Heart left ventricle (tissue), 16 donors: ENCODE measurements at regions not wholly inside any gene's neighbourhood (a gene's known extent, or its start where the extent isn't known, plus 50 kb on each side); places are given as distances from the start of the nearest gene placed in this dataset.

Experiments
- ATAC-seq, 4 donors: fragments of 200-7000 bp; cut with Tn5 transposase; one replicate each; pipeline ENCODE4 v1.9.1; 2020 to 2022; ENCODE audit warnings: moderate library complexity in 4 of 4, mild to moderate bottlenecking in 3 of 4, moderate number of reproducible peaks in 1 of 4
- DNase-seq, 5 donors: peaks; one replicate each; pipeline ENCODE4 v3.0.0-alpha.2; 2020
- H3K27ac ChIP-seq, 12 donors: fragments of 200-600 bp; sonication (generic) in 4 of 12; one replicate each; pipeline versions ENCODE4 v1.5.0 to v1.8.0; 2016 to 2022; ENCODE audit warnings: mild to moderate bottlenecking in 2 of 12
- H3K27me3 ChIP-seq, 9 donors: fragments of 200-600 bp; sonication (generic) in 2 of 9; one replicate each; pipeline versions ENCODE4 v1.5.1 to v1.8.0; 2016 to 2022; ENCODE audit warnings: mild to moderate bottlenecking in 3 of 9
- H3K36me3 ChIP-seq, 9 donors: fragments of 200-600 bp; sonication (generic) in 2 of 9; one replicate each; pipeline versions ENCODE4 v1.5.0 to v1.8.0; 2018 to 2022; ENCODE audit warnings: mild to moderate bottlenecking in 2 of 9
- H3K4me1 ChIP-seq, 12 donors: fragments of 200-600 bp; sonication (generic) in 4 of 12; one replicate each; pipeline versions ENCODE4 v1.5.0 to v1.8.0; 2016 to 2022; ENCODE audit warnings: mild to moderate bottlenecking in 3 of 12
- H3K4me3 ChIP-seq, 12 donors: fragments of 200-600 bp; sonication (generic) in 4 of 12; one replicate each; pipeline versions ENCODE4 v1.5.0 to v1.8.0; 2017 to 2022; ENCODE audit warnings: mild to moderate bottlenecking in 9 of 12, moderate library complexity in 4 of 12
- H3K9me3 ChIP-seq, 12 donors: fragments of 200-600 bp; sonication (generic) in 4 of 12; one replicate each; pipeline versions ENCODE4 v1.5.0 to v1.8.0; 2016 to 2022; ENCODE audit warnings: mild to moderate bottlenecking in 1 of 12
- CTCF ChIP-seq, 12 donors: fragments of 200-600 bp; sonication (generic) in 4 of 12; IDR thresholded peaks; one replicate each; pipeline versions ENCODE4 v1.5.0 to v1.8.0; 2018 to 2022; ENCODE audit warnings: antibody characterized with exemption in 12 of 12, mild to moderate bottlenecking in 5 of 12
- POLR2A ChIP-seq, 2 donors: fragments of 450-650 bp; IDR thresholded peaks; one replicate each; pipeline ENCODE4 v1.6.1; 2017; ENCODE audit warnings: antibody characterized with exemption in 2 of 2, mild to moderate bottlenecking in 2 of 2, moderate library complexity in 2 of 2
- WGBS, 4 donors: extraction: QIAGEN DNeasy Blood & Tissue Kit in 2 of 4; methylation state at CpG; one replicate each; pipeline versions ENCODE4 v1.1.5 to v1.1.7; 2013 to 2018; 5-methylcytosine and 5-hydroxymethylcytosine counted together
- intact Hi-C, 10 donors: fragments of 100-400 bp; cut with DNase I; formaldehyde crosslinking; loops; one replicate each; pipeline versions ENCODE4 v1.11.1 to v1.14.2; 2022
- donor health status: ischemic (EF 13 %, LVEDD 7.1; RV severe dilation, severe dysfunction).
- donor health status: healthy with polysubstance abuse.
- donor health status: DM: no; HTN: yes; CAD: no.
- donor health status: DM: no; HTN: no; CAD: no.
- donor health status: ischemic (EF 25% LVEDD 6.9; RV normal size, moderate dysfunction).
- donor health status: ischemic (EF 25% LVEDD 5.7; RV mildly dilated, moderate dysfunction).
- donor health status: healthy.
- donor health status: DM: yes; HTN: yes; CAD: no.
- donor health status: ischemic (EF 35%, LVEDD 5.7; RV mildly dilated, moderate dysfunction).
- donor health status: nonischemic (EF 11% LVEDD 7.7; RV severe dilation, severe dysfunction).
- donor health status: DM: yes; HTN: yes; CAD: no.
- donor health status: PGD.
- donor health status: ischemic (EF 29% LVEDD 5.4; RV normal size, mild dysfunction).
- donor health status: nonischemic (EF 23%, LVEDD 6.1; RV moderate dilation, normal function).

GRCh38 chr5:25573691-25574090 lies 928.9 kb upstream of the CDH10 start:
- H3K4me3 ChIP-seq, result no peak overlapping the region
- peaks cover 0 to 10% (median 0%) of the 10 kb centered on the region in 12 donors for H3K9me3 ChIP-seq
- intact Hi-C loops, result no loop called here
- H3K36me3 ChIP-seq, result no peaks in the 10 kb centered on the region
- no peak overlapping the region for H3K27ac ChIP-seq
- H3K4me1 ChIP-seq, result no peaks in the 10 kb centered on the region
- no peak for DNase-seq
- TF ChIP-seq POLR2A (IDR thresholded peaks at IDR 0.05) (no peak), CTCF (IDR thresholded peaks at IDR 0.05) (no peak)
- 26 to 41% (median 30%) methylated on average over 2 of the region's 2 CpGs for WGBS, 4 donors
- no peaks in the 10 kb centered on the region for H3K27me3 ChIP-seq
- ATAC-seq, result no peak

GRCh38 chr5:25570067-25570583 lies 925.3 kb upstream of the CDH10 start:
- TF ChIP-seq POLR2A (IDR thresholded peaks at IDR 0.05) (no peak), CTCF (IDR thresholded peaks at IDR 0.05) (no peak)
- Histone ChIP-seq H3K27ac (no peak overlapping the region), H3K9me3 (peaks cover 0 to 10% (median 0%) of the 10 kb centered on the region in 12 donors), H3K4me1 (no peaks in the 10 kb centered on the region), H3K4me3 (no peak overlapping the region), H3K36me3 (no peaks in the 10 kb centered on the region), H3K27me3 (no peaks in the 10 kb centered on the region)
- ATAC-seq, result no peak
- intact Hi-C loops, result no loop called here
- WGBS, 4 donors, result 49 to 75% (median 61%) methylated on average over 5 of the region's 5 CpGs
- no peak for DNase-seq

GRCh38 chr5:25568989-25569625 lies 924.3 kb upstream of the CDH10 start:
- H3K36me3 ChIP-seq, result no peaks in the 10 kb centered on the region
- no peak overlapping the region for H3K27ac ChIP-seq
- WGBS, 4 donors, result 88 to 93% (median 90%) methylated on average over 17 of the region's 17 CpGs
- H3K9me3 ChIP-seq, result peaks cover 0 to 16% (median 0%) of the 10 kb centered on the region in 12 donors
- intact Hi-C loops, result no loop called here
- no peak overlapping the region for H3K4me3 ChIP-seq
- TF ChIP-seq CTCF (IDR thresholded peaks at IDR 0.05), result no peak
- no peak for DNase-seq
- H3K27me3 ChIP-seq, result no peaks in the 10 kb centered on the region
- ATAC-seq, result no peak
- no peaks in the 10 kb centered on the region for H3K4me1 ChIP-seq

GRCh38 chr5:25568294-25568693 lies 923.5 kb upstream of the CDH10 start:
- DNase-seq, result no peak
- H3K36me3 ChIP-seq, result no peaks in the 10 kb centered on the region
- ATAC-seq, result no peak
- H3K4me1 ChIP-seq, result no peaks in the 10 kb centered on the region
- peaks cover 0 to 21% (median 1%) of the 10 kb centered on the region in 12 donors for H3K9me3 ChIP-seq
- TF ChIP-seq POLR2A (IDR thresholded peaks at IDR 0.05), result no peak
- no peak for TF ChIP-seq CTCF (IDR thresholded peaks at IDR 0.05)
- H3K4me3 ChIP-seq, result no peak overlapping the region
- H3K27ac ChIP-seq, result no peak overlapping the region
- no peaks in the 10 kb centered on the region for H3K27me3 ChIP-seq
- intact Hi-C loops, result no loop called here
- 75 to 86% (median 83%) methylated on average over 1 of the region's 1 CpG for WGBS, 4 donors
